HG03439 (cell line): ENCODE measurements at regions not wholly inside any gene's neighbourhood (a gene's known extent, or its start where the extent isn't known, plus 50 kb on each side); places are given as distances from the start of the nearest gene placed in this dataset.
"Not testable (repeated sequence)": the region's sequence is repeated elsewhere in the genome, so short reads cannot be mapped to it uniquely, and the experiment has no call there.

Source experiments
- ATAC-seq: cut with Tn5 transposase; IDR thresholded peaks from one replicate; pipeline ENCODE4 v1.9.1; 2021; ENCODE audit warnings: mild to moderate bottlenecking, moderate library complexity; ENCODE audit not compliant: unreplicated experiment

DNA sequence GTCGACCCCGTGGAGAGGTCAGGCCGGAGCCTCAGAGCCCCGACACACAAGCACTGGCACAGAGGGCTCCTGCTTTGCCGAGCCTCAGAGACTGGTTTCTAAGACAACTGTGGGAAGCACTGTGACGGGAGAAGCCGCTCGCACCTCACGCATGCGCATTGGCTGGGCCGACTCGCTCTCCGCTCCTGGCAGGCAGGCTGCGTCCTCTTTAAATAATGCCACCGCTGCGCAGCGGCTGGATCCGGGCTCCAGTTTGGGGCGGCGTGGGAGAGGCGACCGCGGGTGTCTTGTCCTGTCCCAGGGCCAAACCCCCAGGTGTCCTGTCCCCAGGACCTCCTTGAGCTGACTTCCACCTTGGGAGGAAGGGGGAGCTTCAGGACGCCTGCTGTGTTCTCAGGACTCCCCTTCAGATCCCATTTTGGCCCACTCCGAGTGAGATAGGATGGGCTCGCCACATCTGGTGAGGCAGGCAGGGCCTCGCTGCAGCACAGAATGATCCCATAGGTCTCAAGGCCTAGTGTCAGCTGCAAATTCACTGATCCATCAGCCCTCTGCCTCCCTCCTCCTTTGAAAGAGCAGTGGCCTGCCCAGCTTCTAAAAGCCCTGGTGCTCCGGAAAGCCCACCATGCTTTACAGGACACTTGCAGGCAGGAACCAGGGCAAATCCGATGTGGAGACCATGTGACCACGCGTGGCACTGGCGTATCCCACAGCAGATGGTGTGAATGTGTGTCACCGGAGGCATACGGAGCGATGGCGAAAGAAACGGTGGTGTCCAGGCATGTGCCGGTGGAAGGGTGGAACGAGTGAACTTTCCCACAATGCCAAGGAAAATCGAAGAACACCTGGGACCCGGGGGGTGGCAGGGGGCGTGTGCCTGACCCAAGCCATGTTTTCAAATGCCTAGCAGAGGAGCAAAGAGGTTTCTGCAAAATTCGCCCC lies 169.3 kb upstream of the ZNF337 start:
- ATAC-seq: no peak

DNA sequence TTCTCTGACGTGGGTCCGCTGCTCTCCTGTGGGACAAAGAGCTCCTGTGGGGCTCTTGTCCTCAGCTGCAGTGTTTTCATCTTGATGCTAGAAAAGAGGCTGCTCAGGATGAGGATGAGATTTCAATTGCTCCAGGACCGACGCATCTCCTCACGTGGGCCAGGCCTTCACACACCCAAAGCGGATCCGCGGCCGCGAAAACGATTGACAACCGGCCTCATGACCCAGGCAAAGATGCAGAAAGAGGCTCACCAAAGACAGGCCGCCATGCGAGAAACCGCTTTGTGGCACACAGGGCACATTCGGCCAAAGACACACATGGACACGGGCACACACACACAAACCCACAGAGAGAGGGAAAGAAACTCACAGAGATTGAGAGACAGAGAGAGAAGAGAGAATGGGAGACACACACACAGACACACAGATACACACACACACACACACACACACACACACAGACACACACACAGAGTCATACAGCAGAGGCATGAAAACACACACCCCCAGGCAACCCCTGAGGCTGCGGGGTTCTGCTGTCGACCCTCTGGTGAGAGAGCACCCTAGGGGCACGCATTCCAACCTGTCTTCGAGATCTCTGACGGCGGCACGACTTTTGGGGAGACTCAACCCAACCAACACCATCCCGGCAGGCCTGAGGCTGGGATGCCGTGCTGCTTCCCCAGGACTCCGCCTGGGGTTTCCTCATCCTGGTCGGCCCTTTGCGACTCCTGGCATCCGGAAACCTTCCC lies 168.5 kb upstream of the ZNF337 start:
- not testable (repeated sequence) for ATAC-seq

DNA sequence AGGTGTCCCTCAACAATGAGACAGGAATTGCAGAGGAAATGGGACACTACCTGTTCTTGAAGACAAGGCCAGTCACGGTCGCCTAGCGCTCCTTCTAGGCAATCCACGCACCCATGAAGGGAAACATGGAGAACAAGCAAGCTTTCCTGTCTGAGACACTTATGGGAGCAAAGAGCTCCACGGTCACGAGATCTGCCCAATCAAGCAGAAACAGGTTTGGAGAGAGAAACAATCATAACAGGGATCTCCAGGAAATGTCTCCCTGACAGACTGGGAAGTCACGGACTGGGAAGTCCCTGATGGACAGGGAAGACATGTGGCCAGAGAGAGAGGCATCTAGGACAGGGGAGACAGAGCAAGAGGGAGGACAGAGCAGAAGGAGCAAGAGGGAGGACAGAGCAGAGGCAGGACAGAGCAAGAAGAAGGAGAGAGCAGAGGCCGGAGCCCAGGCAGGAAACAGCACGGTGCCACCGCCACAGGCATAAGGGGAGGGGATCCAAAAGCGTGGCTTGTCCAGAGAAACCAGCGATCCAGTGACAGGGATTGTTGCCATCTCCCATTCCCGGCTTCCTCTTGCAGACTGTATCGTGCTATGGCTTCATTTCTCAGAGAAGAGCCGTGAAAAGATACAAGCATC lies 167.8 kb upstream of the ZNF337 start:
- no peak for ATAC-seq

DNA sequence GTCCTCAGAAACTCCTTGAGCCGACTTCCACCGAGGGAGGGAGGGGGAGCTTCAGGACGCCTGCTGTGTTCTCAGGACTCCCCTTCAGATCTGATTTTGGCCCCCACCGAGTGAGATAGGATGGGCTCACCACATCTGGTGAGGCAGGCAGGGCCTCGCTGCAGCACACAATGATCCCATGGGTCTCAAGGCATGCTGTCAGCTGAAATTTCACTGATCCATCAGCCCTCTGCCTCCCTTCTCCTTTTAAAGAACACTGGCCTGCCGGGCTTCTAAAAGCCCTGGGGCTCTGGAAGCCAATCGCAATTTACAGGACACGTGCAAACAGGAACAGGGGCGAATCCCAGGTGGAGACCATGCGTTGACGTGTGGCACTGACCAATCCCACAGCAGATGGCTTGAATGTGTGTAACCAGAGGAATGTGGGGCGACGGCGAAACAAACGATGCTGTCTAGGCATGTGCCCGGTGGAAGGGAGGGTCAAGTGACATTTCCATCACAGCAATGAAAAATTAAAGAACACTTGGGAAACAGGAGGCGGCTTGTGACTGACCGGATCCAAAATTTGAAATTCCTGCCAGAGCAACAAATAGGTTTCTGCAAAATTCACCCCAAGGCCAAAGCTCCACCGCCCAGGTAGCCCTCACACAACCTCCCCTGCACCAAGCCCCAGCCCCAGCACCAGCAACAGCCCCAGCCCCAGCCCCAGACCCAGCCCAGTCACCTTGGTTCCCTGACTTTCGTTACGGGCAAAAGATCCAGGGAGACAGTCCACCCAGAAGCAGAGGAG lies 167.1 kb upstream of the ZNF337 start:
- no peak for ATAC-seq

DNA sequence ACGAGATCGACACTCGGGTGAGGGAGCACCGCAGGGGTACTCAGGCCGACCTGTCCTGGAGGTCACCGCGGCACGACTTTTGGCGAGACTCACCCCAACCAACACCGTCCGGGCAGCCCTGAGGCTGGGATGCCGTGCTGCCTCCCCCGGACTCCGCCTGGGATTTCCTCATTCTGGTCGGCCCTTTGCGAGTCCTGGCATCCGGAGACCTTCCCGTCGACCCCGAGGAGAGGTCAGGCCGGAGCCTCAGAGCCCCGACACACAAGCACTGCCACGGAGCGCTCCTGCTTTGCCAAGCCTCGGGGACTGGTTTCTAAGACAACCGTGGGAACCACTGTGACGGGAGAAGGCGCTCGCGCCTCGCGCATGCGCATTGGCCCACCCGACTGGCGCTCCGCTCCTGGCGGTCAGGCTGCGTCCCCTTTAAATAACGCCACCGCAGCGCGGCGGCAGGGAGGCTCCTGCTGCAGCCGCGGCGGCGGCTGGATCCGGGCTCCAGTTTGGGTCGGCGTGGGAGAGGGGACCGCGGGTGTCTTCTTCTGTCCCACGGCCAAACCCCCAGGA lies 166.4 kb upstream of the ZNF337 start:
- ATAC-seq: peak; percentile 49

DNA sequence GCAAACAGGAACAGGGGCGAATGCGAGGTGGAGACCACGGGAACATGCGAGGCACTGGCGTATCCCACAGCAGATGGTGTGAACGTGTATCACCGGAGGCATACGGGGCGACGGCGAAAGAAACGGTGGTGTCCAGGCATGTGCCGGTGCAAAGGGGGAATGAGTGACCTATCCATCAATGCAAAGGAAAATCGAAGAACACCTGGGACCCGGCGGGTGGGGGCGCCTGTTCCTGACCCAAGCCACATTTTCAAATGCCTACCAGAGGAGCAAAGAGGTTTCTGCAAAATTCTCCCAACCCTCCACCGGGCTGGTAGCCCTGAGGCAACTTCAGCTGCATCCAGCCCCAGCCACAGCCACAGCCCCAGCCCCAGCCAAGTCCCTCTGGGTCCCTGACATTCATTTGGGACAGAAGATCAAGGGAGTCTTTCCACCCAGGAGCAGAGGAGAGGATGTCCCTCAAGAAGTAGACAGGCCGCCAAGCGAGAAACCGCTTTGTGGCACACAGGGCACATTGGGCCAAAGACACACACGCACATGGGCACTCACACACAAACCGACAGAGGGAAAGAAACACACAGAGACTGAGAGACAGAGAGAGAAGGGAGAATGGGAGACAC lies 164.0 kb upstream of the ZNF337 start:
- ATAC-seq: no peak

DNA sequence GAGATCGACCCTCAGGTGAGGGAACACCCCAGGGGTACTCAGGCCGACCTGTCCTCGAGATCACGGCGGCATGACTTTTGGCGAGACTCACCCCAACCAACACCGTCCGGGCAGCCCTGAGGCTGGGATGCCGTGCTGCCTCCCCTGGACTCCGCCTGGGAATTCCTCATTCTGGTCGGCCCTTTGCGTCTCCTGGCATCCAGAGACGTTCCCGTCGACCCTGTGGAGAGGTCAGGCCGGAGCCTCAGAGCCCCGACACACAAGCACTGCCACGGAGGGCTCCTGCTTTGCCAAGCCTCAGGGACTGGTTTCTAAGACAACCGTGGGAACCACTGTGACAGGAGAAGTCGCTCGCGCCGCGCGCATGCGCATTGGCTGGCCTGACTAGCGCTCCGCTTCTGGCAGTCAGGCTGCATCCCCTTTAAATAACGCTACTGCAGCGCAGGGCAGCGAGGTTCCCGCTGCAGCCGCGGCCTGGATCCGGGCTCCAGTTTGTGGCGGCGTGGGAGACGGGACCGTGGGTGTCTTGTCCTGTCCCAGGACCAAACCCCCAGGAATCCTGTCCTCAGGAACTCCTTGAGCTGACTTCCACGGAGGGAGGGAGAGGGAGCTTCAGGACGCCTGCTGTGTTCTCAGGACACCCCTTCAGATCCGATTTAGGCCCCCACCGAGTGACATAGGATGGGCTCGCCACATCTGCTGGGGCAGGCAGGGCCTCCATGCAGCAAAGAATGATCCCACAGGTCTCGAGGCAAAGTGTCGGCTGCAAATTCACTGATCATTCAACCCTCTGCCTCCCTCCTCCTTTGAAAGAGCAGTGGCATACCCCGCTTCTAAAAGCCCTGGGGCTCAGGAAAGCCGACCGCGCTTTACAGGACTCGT lies 163.2 kb upstream of the ZNF337 start:
- ATAC-seq: no peak

DNA sequence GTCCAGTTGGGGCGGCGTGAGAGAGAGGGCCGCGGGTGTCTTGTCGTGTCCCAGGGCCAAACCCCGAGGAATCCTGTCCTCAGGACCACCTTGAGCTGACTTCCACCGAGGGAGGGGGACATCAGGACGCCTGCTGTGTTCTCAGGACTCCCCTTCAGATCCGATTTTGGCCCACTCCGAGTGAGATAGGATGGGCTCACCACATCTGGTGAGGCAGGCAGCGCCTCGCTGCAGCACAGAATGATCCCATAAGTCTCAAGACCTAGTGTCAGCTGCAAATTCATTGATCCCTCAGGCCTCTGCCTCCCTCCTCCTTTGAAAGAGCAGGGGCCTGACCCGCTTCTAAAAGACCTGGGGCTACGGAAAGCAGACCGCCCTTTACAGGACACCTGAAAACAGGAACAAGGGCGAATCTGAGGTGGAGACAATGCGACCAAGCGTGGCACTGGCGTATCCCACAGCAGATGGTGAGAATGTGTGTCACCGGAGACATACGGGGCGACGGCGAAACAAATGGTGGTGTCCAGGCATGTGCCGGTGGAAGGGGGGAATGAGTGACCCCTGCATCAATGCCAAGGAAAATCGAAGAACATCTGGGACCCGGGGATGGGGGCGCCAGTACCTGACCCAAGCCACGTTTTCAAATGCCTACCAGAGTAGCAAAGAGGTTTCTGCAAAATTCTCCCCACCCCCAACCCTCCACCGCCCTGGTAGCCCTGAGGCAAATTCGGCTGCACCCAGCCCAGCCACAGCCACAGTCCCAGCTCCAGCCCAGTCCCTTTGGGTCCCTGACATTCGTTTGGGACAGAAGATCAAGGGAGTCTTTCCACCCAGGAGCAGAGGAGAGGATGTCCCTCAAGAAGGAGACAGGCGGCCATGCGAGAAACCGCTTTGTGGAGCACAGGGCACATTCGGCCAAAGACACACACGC lies 162.1 kb upstream of the ZNF337 start:
- ATAC-seq: no peak

DNA sequence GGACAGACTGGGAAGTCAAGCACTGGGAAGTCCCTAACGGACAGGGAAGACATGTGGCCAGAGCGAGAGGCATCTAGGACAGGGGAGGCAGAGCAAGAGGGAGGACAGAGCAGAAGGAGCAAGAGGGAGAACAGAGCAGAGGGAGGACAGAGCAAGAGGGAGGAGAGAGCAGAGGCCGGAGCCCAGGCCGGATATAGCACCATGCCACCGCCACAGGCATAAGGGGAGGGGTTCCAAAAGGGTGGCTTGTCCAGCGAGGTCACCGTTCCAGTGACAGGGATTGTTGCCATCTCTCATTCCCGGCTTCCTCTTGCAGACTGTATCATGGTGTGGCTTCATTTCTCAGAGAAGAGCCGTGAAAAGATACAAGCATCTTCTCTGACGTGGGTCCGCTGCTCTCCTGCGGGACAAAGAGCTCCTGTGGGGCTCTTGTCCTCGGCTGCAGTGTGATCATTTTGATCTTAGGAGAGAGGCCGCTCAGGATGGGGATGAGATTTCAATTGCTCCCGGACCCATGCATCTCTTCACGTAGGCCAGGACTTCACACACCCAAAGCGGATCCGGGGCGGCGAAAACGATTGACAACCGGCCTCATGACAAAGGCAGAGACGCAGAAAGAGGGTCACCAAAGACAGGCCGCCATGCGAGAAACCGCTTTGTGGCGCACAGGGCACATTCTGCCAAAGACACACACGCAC lies 160.6 kb upstream of the ZNF337 start:
- ATAC-seq: not testable (repeated sequence)

DNA sequence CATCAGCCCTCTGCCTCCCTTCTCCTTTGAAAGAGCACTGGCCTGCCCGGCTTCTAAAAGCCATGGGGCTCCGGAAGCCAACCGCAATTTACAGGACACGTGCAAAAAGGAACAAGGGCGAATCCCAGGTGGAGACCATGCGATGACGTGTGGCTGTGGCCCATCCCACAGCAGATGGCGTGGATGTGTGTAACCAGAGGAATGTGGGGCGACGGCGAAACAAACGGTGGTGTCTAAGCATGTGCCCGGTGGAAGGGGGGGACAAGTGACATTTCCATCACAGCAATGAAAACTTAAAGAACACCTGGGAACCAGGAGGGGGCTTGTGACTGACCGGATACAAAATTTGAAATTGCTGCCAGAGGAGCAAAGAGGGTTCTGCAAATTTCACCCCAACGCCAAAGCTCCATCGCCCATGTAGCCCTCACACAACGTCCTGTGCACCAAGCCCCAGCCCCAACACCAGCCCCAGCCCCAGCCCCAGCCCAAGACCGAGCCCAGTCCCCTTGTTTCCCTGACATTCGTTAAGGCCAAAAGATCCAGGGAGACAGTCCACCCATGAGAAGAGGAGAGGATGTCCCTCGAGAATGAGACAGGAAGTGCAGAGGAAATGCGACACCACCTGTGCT lies 159.7 kb upstream of the ZNF337 start:
- ATAC-seq: no peak

DNA sequence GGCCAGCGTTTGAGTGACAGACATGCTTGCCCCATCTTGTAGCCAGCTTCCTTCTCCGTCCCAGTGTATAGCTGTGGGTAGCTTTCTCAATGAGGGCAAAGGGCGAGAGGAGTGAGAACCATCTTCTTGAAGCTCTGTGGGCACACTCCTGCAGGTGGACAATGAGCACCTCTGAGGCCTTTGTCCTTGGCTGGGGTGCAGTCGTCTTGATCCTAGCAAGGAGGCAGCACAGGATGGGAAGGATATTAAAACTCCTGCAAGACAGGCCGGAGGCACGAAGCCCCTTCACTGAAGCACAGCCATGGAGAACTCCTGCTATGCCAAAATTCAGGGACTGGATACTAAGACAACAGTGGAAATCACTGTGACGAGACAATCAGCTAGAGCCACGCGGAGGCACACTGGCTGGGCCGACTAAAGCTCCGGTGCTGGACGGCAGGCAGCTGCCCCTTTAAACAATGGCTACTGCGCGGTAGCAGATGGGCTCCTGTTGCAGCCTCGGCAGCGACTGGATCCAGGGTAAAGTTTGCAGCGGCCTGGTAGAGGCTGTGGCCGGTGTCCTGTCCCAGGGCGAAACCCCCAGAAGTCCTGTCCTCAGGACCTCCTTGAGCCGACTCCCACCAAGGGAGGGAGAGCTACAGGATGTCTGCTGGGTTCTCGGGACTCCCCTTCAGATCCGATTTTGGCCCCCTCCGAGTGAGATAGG lies 159.0 kb upstream of the ZNF337 start:
- ATAC-seq: not testable (repeated sequence)

DNA sequence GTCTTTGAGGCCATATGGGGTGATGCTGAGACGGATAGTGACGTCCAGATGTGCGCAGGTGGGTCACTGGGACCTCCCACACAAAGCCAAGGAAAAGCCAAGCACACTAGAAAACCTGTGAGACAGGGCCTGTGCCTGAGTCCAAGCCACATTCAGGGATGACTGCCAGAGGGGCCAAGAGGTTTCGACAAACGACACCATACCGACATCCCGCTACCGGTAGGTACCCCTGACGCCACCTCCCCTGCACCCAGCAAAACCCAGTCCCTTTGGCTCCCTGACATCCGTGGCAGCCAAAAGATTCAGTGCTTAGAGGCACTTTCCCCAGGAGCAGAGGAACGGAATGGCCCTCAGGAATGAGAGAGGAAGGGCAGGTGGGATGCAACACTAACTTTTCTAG lies 158.0 kb upstream of the ZNF337 start:
- ATAC-seq: not testable (repeated sequence)

DNA sequence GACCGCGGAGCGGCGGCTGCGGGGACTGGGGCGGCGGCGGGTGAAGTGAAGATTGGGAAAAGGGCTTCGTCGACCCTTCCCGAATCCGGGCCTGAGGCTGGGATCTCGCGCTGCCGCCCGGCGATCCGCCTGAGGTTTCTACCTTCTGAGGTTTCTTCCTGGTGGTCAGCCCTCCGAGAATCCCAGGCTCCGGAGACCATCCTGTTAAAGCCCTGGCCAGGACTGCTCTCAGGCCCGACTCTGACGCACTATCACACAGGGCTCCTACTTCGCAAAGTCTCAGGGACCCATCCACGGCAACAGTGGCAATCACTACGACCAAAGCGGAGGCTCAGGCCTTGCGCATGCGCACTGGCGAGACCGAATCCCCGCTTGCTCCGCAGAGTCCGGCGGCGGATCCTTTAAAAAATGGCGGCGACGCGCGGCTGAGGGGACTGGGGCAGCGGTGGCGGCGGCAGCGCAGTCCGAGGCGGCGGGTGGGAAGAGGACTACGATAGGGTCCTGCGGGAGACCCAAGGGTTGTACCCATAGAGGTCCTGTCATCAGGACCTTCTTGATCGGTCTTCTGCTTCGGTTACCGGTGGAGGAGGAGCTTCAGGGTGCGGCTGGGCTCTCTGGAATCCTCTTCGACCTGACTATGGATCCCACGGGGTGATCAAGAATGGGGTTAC lies 157.2 kb upstream of the ZNF337 start:
- ATAC-seq: peak; percentile 82

DNA sequence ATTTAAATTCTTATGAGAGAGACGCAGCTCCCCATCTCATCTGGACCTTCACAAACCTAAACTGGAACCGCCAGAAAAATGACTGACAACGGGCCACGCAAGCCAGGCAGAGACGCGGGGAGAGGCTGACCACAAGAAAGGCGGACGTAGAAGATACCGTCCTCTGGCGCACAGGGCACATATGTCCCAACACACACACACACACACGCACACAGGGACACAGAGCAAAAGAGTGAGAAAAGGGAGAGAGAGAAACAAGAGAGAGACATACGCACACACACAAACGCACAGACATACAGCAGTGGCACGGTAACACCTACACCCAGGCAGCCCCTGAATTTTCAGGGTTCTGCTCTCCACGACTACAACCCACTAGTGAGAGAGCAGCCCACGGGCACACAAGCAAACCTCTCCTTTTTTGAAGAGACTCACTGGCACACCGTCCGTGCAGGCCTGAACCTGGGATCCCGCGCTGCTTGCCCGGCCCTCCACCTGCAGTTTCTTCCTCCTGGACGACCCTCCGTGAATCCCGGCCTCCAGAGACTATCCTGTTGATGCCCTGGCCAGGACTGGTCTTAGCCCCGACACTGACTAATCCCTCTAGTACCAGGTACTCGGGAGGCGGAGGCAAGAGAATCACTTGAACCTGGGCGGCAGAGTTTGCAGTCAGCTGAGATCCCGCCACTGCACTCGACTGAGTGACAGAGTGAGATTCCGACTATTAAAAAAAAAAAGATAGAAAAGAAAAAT lies 156.5 kb upstream of the ZNF337 start:
- ATAC-seq: peak; percentile 7

DNA sequence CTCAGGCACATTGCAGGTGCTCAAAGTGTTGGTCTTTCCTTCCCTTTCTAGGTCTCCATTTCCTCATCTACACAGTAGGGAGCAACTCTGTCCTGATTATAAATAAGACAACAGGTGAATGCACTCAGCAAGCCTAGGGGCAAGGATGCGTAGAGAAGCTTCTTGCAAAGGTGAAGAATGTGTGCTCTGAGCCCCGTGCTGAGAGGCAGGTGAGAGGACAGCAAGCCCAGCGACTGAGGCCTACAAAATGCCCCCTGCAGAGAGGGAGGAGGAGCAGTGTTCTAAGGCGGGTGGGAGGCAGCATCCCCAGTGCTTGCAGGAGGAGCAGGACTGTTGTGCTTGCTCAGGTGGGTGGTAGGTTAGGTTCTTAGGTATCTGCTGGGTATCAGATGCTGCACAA lies 153.5 kb upstream of the ZNF337 start:
- not testable (repeated sequence) for ATAC-seq
